Stomach (tissue), 4 donors: ENCODE measurements at regions not wholly inside any gene's neighbourhood (a gene's known extent, or its start where the extent isn't known, plus 50 kb on each side); places are given as distances from the start of the nearest gene placed in this dataset.

Source experiments
- CTCF ChIP-seq, 7 experiments: fragments of 450-650 bp in 4 of 7; fragments of 200-600 bp in 3 of 7; sonication (generic) in 3 of 7; IDR thresholded peaks; one replicate each; pipeline ENCODE4 v1.5.1; 2016 to 2019; ENCODE audit warnings: antibody characterized with exemption in 7 of 7, control low read depth in 2 of 7, mild to moderate bottlenecking in 1 of 7
- EP300 ChIP-seq: sonication (generic); formaldehyde crosslinking; IDR thresholded peaks from one replicate; pipeline ENCODE4 v1.6.1; 2017; ENCODE audit warnings: antibody characterized with exemption

DNA sequence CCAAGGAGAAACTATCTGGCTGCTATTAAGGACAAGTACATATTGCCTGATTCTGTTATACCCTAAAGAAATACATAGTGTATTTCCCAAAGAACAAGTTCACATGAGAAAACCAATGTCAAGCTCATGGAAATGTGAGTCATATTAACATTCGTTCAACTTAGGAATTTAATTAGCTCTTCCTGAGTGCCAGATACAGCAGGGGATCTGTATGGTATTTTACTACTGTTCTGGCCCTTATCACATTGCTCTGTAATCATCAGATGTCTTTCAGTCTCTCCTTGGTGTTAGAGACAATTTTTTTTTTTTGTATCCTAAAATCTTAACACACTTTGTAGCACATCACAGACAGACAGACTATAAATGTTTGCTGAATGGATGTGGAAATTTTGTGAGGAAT is 395.0 kb upstream of the CRIM1 start:
- TF ChIP-seq EP300: no peak
- TF ChIP-seq CTCF (IDR thresholded peaks at IDR 0.05): no peak
